HL-60 (cell line): ENCODE measurements at regions not wholly inside any gene's neighbourhood (a gene's known extent, or its start where the extent isn't known, plus 50 kb on each side); places are given as distances from the start of the nearest gene placed in this dataset.

ENCODE experiments used
- DNase-seq, 2 experiments: peaks; one replicate each; pipeline ENCODE4 v3.0.0-alpha.2; 2010 to 2020; ENCODE audit warnings: low read depth in 1 of 2, low spot score in 1 of 2
- H3K27ac ChIP-seq: fragments of 250-450 bp; sonication (Bioruptor Pico); replicated peaks from 2 replicates; pipeline ENCODE4 v1.5.1; 2020; ENCODE audit warnings: mild to moderate bottlenecking, moderate library complexity
- H3K27me3 ChIP-seq: fragments of 250-450 bp; sonication (Bioruptor Pico); 2 replicates; pipeline ENCODE4 v1.5.1; 2021; ENCODE audit warnings: mild to moderate bottlenecking, moderate library complexity; ENCODE audit not compliant: insufficient read depth, poor library complexity, severe bottlenecking
- H3K4me3 ChIP-seq: replicated peaks from 2 replicates; pipeline ENCODE4 v1.5.1; 2011; ENCODE audit warnings: mild to moderate bottlenecking, control low read depth, low read length; ENCODE audit not compliant: insufficient read depth
- GABPA ChIP-seq: IDR thresholded peaks from 2 replicates; pipeline ENCODE4 v1.6.1; 2012; ENCODE audit warnings: low read depth
- POLR2AphosphoS5 ChIP-seq: IDR thresholded peaks from 2 replicates; pipeline ENCODE4 v1.6.1; 2012; ENCODE audit warnings: low read depth
- SPI1 ChIP-seq: IDR thresholded peaks from 2 replicates; pipeline ENCODE4 v1.6.1; 2012; ENCODE audit warnings: low read depth, mild to moderate bottlenecking, borderline replicate concordance
- TF ChIP-seq, protein P1 (sequence below): IDR thresholded peaks from 2 replicates; pipeline ENCODE4 v1.6.1; 2012; ENCODE audit warnings: low read depth; ENCODE audit not compliant: insufficient replicate concordance
- TF ChIP-seq, protein P2 (sequence below): IDR thresholded peaks from one replicate; pipeline ENCODE4 v1.5.1; 2011; ENCODE audit warnings: low read length, control low read depth, inconsistent platforms; ENCODE audit not compliant: insufficient read depth

DNA sequence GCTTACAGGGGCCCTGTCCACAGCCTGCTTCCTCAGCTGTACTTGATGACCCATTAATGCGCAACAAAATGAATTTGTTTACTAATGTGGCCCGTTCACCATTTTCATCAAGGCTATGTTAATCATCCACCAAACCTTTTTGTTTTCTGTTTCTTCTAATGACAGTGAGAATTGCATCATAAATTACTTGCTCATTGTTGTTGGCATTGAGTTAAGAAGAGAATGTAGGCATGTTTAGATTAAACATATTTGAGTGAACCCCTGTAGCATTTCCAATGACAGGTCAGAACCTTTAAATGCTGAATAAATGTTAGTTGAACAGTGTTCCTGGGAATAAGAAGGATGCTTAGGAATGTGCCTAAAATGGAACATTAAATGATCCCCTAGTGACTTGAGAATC lies 183.4 kb downstream of the SPRY1 start:
- Histone ChIP-seq H3K27me3 (no peaks in the 10 kb centered on the region), H3K4me3 (no peak overlapping the region), H3K27ac (no peak overlapping the region)
- no peak for DNase-seq
- TF ChIP-seq, protein P1, sequence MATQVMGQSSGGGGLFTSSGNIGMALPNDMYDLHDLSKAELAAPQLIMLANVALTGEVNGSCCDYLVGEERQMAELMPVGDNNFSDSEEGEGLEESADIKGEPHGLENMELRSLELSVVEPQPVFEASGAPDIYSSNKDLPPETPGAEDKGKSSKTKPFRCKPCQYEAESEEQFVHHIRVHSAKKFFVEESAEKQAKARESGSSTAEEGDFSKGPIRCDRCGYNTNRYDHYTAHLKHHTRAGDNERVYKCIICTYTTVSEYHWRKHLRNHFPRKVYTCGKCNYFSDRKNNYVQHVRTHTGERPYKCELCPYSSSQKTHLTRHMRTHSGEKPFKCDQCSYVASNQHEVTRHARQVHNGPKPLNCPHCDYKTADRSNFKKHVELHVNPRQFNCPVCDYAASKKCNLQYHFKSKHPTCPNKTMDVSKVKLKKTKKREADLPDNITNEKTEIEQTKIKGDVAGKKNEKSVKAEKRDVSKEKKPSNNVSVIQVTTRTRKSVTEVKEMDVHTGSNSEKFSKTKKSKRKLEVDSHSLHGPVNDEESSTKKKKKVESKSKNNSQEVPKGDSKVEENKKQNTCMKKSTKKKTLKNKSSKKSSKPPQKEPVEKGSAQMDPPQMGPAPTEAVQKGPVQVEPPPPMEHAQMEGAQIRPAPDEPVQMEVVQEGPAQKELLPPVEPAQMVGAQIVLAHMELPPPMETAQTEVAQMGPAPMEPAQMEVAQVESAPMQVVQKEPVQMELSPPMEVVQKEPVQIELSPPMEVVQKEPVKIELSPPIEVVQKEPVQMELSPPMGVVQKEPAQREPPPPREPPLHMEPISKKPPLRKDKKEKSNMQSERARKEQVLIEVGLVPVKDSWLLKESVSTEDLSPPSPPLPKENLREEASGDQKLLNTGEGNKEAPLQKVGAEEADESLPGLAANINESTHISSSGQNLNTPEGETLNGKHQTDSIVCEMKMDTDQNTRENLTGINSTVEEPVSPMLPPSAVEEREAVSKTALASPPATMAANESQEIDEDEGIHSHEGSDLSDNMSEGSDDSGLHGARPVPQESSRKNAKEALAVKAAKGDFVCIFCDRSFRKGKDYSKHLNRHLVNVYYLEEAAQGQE, result no peak
- TF ChIP-seq SPI1, result no peak
- no peak for TF ChIP-seq POLR2AphosphoS5
- TF ChIP-seq, protein P2, sequence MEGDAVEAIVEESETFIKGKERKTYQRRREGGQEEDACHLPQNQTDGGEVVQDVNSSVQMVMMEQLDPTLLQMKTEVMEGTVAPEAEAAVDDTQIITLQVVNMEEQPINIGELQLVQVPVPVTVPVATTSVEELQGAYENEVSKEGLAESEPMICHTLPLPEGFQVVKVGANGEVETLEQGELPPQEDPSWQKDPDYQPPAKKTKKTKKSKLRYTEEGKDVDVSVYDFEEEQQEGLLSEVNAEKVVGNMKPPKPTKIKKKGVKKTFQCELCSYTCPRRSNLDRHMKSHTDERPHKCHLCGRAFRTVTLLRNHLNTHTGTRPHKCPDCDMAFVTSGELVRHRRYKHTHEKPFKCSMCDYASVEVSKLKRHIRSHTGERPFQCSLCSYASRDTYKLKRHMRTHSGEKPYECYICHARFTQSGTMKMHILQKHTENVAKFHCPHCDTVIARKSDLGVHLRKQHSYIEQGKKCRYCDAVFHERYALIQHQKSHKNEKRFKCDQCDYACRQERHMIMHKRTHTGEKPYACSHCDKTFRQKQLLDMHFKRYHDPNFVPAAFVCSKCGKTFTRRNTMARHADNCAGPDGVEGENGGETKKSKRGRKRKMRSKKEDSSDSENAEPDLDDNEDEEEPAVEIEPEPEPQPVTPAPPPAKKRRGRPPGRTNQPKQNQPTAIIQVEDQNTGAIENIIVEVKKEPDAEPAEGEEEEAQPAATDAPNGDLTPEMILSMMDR, result no peak
- no peak for TF ChIP-seq GABPA

DNA sequence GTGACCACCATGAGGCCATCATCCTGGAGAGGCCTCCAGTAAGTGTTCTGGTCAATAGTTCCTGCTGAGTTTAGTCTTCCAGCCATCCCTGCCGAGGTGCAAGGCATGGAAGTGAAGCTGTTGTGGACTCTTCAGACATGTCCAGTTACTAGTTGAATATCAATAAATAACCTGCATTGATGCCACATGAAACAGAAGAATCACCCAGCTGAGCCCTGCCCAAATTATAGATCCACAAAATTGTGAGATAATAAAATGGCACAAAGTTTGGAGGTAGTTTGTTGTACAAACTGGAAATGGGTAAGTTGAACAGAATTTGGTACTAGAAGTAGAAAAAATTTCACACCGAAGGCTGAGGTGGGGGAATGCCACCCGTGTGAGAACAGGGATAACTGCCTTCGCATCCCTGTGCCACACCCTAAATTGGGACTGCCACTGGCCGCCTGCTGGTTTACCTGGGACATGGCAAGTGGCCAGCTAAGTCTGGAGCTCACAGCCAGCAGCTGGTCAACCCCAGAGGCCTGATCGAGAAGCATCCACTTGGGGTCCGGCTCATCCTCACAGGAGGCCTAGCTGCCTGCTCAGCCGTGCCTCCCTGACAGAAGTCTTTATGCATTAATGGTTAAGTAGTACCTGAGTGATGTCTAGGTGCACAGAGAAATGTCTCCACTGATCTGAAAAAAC lies 184.5 kb downstream of the SPRY1 start:
- Histone ChIP-seq H3K4me3 (no peak overlapping the region), H3K27me3 (no peaks in the 10 kb centered on the region), H3K27ac (no peak overlapping the region)
- no peak for TF ChIP-seq POLR2AphosphoS5
- no peak for TF ChIP-seq GABPA
- TF ChIP-seq, protein P2, result no peak
- TF ChIP-seq, protein P1, result no peak
- TF ChIP-seq SPI1, result no peak
- DNase-seq, result no peak

DNA sequence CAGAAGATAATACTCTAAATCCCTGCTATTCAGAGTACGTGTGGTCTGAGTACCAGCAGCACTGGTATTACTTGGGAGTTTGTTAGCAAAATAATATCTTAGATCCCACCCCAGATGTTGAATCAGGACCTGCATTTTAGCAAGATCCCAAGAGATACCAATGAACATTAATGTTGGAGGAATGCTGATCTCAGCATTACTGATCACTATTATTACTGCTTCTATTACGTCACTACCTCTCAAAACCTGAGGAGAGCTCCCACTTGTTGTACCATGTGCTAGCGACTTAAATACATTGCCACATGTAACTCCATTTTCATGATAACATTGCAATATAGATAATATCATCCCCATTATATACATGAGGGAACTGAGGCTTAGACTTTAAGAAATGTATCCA lies 185.2 kb downstream of the SPRY1 start:
- no peaks in the 10 kb centered on the region for H3K27me3 ChIP-seq
- no peak for DNase-seq
- no peak overlapping the region for H3K27ac ChIP-seq
- TF ChIP-seq, protein P2, result no peak
- TF ChIP-seq, protein P1, result no peak
- TF ChIP-seq GABPA, result no peak
- no peak for TF ChIP-seq SPI1
- no peak for TF ChIP-seq POLR2AphosphoS5
- H3K4me3 ChIP-seq, result no peak overlapping the region
